Panc1 (cell line): ENCODE measurements at regions not wholly inside any gene's neighbourhood (a gene's known extent, or its start where the extent isn't known, plus 50 kb on each side); places are given as distances from the start of the nearest gene placed in this dataset.

Experiments used
- ATAC-seq: fragments of 200-7000 bp; cut with Tn5 transposase; 2 replicates; pipeline ENCODE4 v1.9.1; 2020; ENCODE audit warnings: mild to moderate bottlenecking, moderate library complexity
- BruUV-seq: library from RNA; stranded (reverse); fragments of 400-500 nt; replicated peaks from 2 replicates; lab custom pipeline; 2021; lab: Mats Ljungman, UMichigan
- CTCF ChIA-PET: fragments of 300-600 bp; sonication (Branson Sonifier 250); formaldehyde crosslinking; loops from one replicate; lab custom pipeline; 2022; ENCODE audit warnings: antibody characterized with exemption; lab: Charles Lee
- POLR2A ChIA-PET: fragments of 300-600 bp; sonication (Branson Sonifier 250); formaldehyde crosslinking; loops from one replicate; lab custom pipeline; 2022; ENCODE audit warnings: antibody characterized with exemption; lab: Charles Lee
- DNase-seq: peaks from one replicate; pipeline ENCODE4 v3.0.0-alpha.2; 2010; ENCODE audit warnings: low read depth, low spot score
- H3K27ac ChIP-seq: 2 replicates; pipeline ENCODE4 v1.5.1; 2011; ENCODE audit warnings: mild to moderate bottlenecking, low read length, inconsistent platforms
- H3K27me3 ChIP-seq: fragments of 200-500 bp; sonication (Bioruptor generic); 2 replicates; pipeline ENCODE4 v1.6.0; 2014; ENCODE audit warnings: low read length, inconsistent platforms; ENCODE audit not compliant: control insufficient read depth, insufficient read depth
- H3K36me3 ChIP-seq: fragments of 200-500 bp; sonication (Bioruptor generic); 2 replicates; pipeline ENCODE4 v1.5.1; 2014; ENCODE audit warnings: inconsistent platforms, mild to moderate bottlenecking, low read length, moderate library complexity; ENCODE audit not compliant: control insufficient read depth, insufficient read depth
- H3K4me1 ChIP-seq: 2 replicates; pipeline ENCODE4 v1.5.1; 2011; ENCODE audit warnings: inconsistent platforms, mild to moderate bottlenecking, low read length, moderate library complexity; ENCODE audit not compliant: control insufficient read depth, insufficient read depth
- H3K4me3 ChIP-seq, 2 experiments: 2 replicates each; pipeline ENCODE4 v1.5.1; 2011 to 2012; ENCODE audit warnings: low read depth in 2 of 2, low read length in 2 of 2, mild to moderate bottlenecking in 2 of 2, inconsistent platforms in 1 of 2, moderate library complexity in 1 of 2
- H3K9me3 ChIP-seq: fragments of 200-500 bp; sonication (Bioruptor generic); 2 replicates; pipeline ENCODE4 v1.5.1; 2014; ENCODE audit warnings: low read depth, mild to moderate bottlenecking, inconsistent platforms, low read length, moderate library complexity; ENCODE audit not compliant: control insufficient read depth, insufficient read depth
- POLR2AphosphoS5 ChIP-seq: IDR thresholded peaks from 2 replicates; pipeline ENCODE4 v1.6.1; 2012; ENCODE audit warnings: mild to moderate bottlenecking, low read depth, low read length, moderate library complexity
- REST ChIP-seq, 2 experiments: IDR thresholded peaks; 2 replicates each; pipeline ENCODE4 v1.6.1; 2011 to 2012; ENCODE audit warnings: low read depth in 2 of 2, control low read depth in 1 of 2, low read length in 1 of 2, mild to moderate bottlenecking in 1 of 2, moderate library complexity in 1 of 2; ENCODE audit not compliant: insufficient read depth in 1 of 2
- SIN3A ChIP-seq: IDR thresholded peaks from 2 replicates; pipeline ENCODE4 v1.6.1; 2012; ENCODE audit warnings: low read depth, mild to moderate bottlenecking, low read length, moderate library complexity, borderline replicate concordance; ENCODE audit not compliant: insufficient read depth
- TCF7L2 ChIP-seq: IDR thresholded peaks from 2 replicates; pipeline ENCODE4 v1.6.1; 2011; ENCODE audit warnings: mild to moderate bottlenecking, low read depth, low read length, inconsistent platforms
- in situ Hi-C: cut with HindIII; loops from 2 replicates; pipeline ENCODE4 v1.10.0; 2016; ENCODE audit warnings: low sequenced_read_pairs, low pct_unique_long_range_greater_than_20kb
- intact Hi-C: fragments of 100-400 bp; cut with micrococcal nuclease; formaldehyde crosslinking; loops from one replicate; pipeline ENCODE4 v1.10.0; 2022; ENCODE audit not compliant: unreplicated experiment
- TF ChIP-seq, protein P1 (sequence below): fragments of 450-650 bp; IDR thresholded peaks from 2 replicates; pipeline ENCODE4 v1.5.1; 2017; ENCODE audit warnings: mild to moderate bottlenecking

DNA sequence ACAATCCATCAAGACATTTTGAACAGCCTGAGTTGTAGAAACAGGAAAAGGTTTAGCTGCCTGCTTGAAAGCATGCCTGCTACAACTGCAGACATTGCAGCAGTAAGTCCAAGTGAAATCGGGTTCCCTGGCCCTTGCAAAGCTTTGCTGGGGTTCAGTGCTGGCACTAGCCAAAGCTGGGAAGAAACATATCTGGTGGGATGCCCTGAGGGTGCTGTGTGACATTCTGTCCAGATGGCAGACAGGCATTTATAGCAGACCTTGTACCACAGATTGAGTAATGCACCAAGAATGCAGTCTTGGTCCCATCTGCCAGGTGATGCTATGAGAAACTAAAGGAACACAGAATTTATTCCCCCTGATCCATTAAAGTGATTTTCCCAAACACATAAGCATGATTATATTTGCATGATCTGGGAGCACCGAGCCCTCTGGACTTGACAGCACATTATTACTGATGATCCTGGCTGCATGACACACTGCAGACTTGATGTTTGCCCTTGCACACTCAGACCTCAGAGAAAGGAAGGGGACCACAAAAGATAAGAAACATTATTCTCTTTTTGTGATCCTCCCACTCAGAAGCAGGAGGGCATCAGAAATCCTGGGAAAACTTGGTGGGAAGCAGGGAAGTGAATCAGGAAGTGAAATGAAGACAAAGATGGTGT is 223.7 kb upstream of the FAM78B start:
- ChIA-PET CTCF (no interaction called here), POLR2A (no interaction called here)
- in situ Hi-C loops (no loop called here), intact Hi-C loops (no loop called here)
- Histone ChIP-seq H3K36me3 (no peaks in the 10 kb centered on the region), H3K4me3 (no peak overlapping the region), H3K9me3 (no peaks in the 10 kb centered on the region), H3K27ac (no peak overlapping the region), H3K27me3 (no peaks in the 10 kb centered on the region), H3K4me1 (no peaks in the 10 kb centered on the region)
- TF ChIP-seq POLR2AphosphoS5 = no peak
- TF ChIP-seq REST (IDR thresholded peaks at IDR 0.05; ENCODE audit: insufficient read depth in 1 of 2, low read depth in 2 of 2, low read length in 1 of 2) = no peak
- TF ChIP-seq, protein P1, sequence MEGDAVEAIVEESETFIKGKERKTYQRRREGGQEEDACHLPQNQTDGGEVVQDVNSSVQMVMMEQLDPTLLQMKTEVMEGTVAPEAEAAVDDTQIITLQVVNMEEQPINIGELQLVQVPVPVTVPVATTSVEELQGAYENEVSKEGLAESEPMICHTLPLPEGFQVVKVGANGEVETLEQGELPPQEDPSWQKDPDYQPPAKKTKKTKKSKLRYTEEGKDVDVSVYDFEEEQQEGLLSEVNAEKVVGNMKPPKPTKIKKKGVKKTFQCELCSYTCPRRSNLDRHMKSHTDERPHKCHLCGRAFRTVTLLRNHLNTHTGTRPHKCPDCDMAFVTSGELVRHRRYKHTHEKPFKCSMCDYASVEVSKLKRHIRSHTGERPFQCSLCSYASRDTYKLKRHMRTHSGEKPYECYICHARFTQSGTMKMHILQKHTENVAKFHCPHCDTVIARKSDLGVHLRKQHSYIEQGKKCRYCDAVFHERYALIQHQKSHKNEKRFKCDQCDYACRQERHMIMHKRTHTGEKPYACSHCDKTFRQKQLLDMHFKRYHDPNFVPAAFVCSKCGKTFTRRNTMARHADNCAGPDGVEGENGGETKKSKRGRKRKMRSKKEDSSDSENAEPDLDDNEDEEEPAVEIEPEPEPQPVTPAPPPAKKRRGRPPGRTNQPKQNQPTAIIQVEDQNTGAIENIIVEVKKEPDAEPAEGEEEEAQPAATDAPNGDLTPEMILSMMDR = no peak
- no peak for TF ChIP-seq TCF7L2
- no peak for TF ChIP-seq SIN3A
- ATAC-seq = no peak
- no TSS peak for BruUV-seq
- DNase-seq = no peak

DNA sequence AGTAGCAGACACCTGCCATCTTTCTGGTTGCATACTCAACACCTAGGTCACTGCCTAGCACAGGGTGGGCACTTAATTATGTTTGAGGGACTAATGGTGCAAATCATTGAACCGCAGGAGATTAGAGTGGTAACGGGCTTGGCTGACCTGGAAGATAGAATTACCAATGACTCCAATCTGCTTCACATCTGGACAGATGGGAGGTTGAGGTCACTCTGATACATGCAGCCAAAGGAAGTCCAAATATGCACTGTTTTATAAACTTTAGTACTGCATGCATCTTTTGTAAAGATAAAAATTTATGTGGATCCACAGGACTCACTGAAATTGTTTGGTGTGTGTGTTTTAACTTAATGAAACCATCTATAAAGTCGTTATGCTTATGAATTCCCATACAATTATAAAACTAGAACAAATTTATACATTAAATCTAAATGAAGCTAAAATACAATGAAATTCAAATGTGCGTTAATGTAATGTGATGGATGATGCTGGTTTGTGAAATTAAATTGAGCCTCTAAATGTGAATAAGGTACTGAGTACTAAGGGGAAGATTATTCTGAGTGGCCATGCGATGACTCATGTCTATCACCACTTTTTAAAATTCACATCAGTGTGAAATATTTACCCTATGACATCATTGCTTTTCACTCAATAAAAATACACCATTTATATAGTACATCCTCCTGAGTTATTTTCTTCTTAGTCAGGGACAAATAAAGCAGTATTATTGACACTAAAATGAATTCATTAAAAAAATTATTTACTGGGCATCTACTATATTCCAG is 224.7 kb upstream of the FAM78B start:
- no peaks in the 10 kb centered on the region for H3K36me3 ChIP-seq
- ATAC-seq = no peak
- no peak overlapping the region for H3K4me3 ChIP-seq
- CTCF ChIA-PET = no interaction called here
- POLR2A ChIA-PET = no interaction called here
- TF ChIP-seq, protein P1 = no peak
- TF ChIP-seq TCF7L2 = no peak
- no peak for TF ChIP-seq SIN3A
- no peaks in the 10 kb centered on the region for H3K27me3 ChIP-seq
- in situ Hi-C loops = no loop called here
- intact Hi-C loops = no loop called here
- no peaks in the 10 kb centered on the region for H3K4me1 ChIP-seq
- no TSS peak for BruUV-seq
- H3K9me3 ChIP-seq = no peaks in the 10 kb centered on the region
- H3K27ac ChIP-seq = no peak overlapping the region
- no peak for DNase-seq
